Body of pancreas (tissue), 4 donors: ENCODE measurements at regions not wholly inside any gene's neighbourhood (a gene's known extent, or its start where the extent isn't known, plus 50 kb on each side); places are given as distances from the start of the nearest gene placed in this dataset.

ENCODE experiments used
- ATAC-seq: fragments of 150-250 bp; one replicate; pipeline ENCODE4 v1.9.1; 2016
- DNase-seq, 4 donors: peaks; one replicate each; pipeline ENCODE4 v3.0.0-alpha.2; 2019
- H3K27ac ChIP-seq, 4 donors: fragments of 200-600 bp; sonication (generic); 1 replicate in 3 of 4; 2 replicates in 1 of 4; pipeline versions ENCODE4 v1.5.1 to v1.6.1; 2016 to 2019; ENCODE audit warnings: mild to moderate bottlenecking in 1 of 4, mixed read lengths in 1 of 4, moderate library complexity in 1 of 4
- H3K27me3 ChIP-seq, 2 donors: fragments of 200-600 bp; sonication (generic); one replicate each; pipeline ENCODE4 v1.6.0; 2016; ENCODE audit warnings: mild to moderate bottlenecking in 1 of 2
- H3K36me3 ChIP-seq, 2 donors: fragments of 200-600 bp; sonication (generic); replicated peaks in 1 of 2; 2 replicates each; pipeline ENCODE4 v1.5.1; 2016; ENCODE audit warnings: low read depth in 2 of 2; ENCODE audit not compliant: insufficient read depth in 1 of 2
- H3K4me1 ChIP-seq: fragments of 200-600 bp; sonication (generic); one replicate; pipeline ENCODE4 v1.6.0; 2016
- H3K4me3 ChIP-seq, 2 donors: fragments of 200-600 bp; sonication (generic); 1 replicate in 1 of 2; 2 replicates in 1 of 2; pipeline ENCODE4 v1.5.1; 2016 to 2019
- H3K9me3 ChIP-seq, 3 donors: fragments of 200-600 bp; sonication (generic); 1 replicate in 2 of 3; 2 replicates in 1 of 3; pipeline ENCODE4 v1.5.1; 2016
- POLR2A ChIP-seq, 3 donors: fragments of 450-650 bp; IDR thresholded peaks; one replicate each; pipeline ENCODE4 v1.6.1; 2016; ENCODE audit warnings: antibody characterized with exemption in 3 of 3, mild to moderate bottlenecking in 2 of 3
- WGBS, 2 donors: methylation state at CpG; one replicate each; pipeline ENCODE4 v1.1.5; 2017; 5-methylcytosine and 5-hydroxymethylcytosine counted together
- intact Hi-C: fragments of 100-400 bp; cut with DNase I; formaldehyde crosslinking; loops from one replicate; pipeline ENCODE4 v1.15.1; 2023
- TF ChIP-seq, protein P1 (sequence below), 7 experiments: fragments of 450-650 bp in 4 of 7; fragments of 200-600 bp in 3 of 7; sonication (generic) in 3 of 7; IDR thresholded peaks; one replicate each; pipeline ENCODE4 v1.5.1; 2016 to 2019; ENCODE audit warnings: antibody characterized with exemption in 7 of 7

DNA sequence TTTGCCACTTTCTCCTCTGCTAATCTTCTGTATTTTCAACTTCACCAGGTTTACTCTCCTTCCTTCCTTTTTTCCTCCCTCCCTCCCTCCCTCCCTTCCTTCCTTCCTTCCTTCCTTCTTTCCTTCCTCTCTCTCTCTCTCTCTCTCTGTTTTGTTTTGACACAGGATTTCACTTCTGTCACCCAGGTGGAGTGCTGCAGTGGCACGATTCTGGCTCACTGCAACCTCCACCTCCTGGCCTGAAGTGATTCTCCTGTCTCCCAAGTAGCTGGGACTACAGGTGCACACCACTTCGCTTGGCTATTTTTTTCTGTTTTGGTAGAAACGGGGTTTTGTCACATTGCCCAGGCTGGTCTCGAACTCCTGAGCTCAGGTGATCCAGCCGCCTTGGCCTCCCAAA, 181.2 kb upstream of the BTG1 start:
- Histone ChIP-seq H3K4me3 (no peak overlapping the region), H3K27ac (no peak overlapping the region), H3K4me1 (no peaks in the 10 kb centered on the region), H3K27me3 (no peaks in the 10 kb centered on the region), H3K9me3 (no peaks in the 10 kb centered on the region), H3K36me3 (no peaks in the 10 kb centered on the region)
- intact Hi-C loops, result no loop called here
- WGBS, 2 donors, result 80 to 92% methylated on average over 5 of the region's 5 CpGs
- ATAC-seq (no peak), DNase-seq (no peak)
- TF ChIP-seq POLR2A (IDR thresholded peaks at IDR 0.05), result no peak
- TF ChIP-seq, protein P1, sequence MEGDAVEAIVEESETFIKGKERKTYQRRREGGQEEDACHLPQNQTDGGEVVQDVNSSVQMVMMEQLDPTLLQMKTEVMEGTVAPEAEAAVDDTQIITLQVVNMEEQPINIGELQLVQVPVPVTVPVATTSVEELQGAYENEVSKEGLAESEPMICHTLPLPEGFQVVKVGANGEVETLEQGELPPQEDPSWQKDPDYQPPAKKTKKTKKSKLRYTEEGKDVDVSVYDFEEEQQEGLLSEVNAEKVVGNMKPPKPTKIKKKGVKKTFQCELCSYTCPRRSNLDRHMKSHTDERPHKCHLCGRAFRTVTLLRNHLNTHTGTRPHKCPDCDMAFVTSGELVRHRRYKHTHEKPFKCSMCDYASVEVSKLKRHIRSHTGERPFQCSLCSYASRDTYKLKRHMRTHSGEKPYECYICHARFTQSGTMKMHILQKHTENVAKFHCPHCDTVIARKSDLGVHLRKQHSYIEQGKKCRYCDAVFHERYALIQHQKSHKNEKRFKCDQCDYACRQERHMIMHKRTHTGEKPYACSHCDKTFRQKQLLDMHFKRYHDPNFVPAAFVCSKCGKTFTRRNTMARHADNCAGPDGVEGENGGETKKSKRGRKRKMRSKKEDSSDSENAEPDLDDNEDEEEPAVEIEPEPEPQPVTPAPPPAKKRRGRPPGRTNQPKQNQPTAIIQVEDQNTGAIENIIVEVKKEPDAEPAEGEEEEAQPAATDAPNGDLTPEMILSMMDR (IDR thresholded peaks at IDR 0.05), result no peak

DNA sequence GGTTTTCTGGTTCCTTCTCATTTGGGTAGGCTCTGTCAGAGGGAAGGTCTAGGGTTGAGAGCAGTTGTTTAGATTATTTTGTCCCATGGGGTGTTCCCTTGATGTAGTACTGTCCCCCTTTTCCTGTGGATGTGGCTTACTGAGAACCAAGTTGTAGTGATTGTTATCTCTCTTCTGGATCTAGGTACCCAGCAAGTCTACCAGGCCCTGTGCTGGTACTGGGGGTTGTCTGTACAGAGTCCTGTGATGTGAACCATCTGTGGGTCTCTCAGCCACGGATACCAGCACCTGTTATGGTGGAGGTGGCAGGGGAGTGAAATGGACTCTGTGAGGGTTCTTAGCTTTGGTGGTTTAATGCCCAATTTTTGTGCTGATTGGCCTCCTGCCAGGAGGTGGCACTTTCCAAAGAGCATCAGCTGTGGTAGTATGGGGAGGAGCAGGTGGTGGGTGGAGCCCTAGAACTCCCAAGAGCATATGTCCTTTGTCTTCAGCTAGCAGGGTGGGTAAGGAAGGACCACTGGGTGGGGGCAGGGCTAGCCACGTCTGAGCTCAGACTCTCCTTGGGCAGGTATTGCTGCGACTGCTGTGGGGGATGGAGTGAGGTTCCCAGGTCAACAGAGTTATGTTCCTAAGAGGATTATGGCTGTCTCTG, 179.3 kb upstream of the BTG1 start:
- DNase-seq, result no peak
- Histone ChIP-seq H3K4me3 (no peak overlapping the region), H3K36me3 (no peaks in the 10 kb centered on the region), H3K27ac (no peak overlapping the region), H3K27me3 (no peaks in the 10 kb centered on the region), H3K9me3 (no peaks in the 10 kb centered on the region), H3K4me1 (no peaks in the 10 kb centered on the region)
- TF ChIP-seq, protein P1 (IDR thresholded peaks at IDR 0.05), result no peak
- no peak for TF ChIP-seq POLR2A (IDR thresholded peaks at IDR 0.05)
- intact Hi-C loops, result no loop called here
- 67 to 87% methylated on average over 1 to 3 of the region's 3 CpGs for WGBS, 2 donors
- no peak for ATAC-seq

DNA sequence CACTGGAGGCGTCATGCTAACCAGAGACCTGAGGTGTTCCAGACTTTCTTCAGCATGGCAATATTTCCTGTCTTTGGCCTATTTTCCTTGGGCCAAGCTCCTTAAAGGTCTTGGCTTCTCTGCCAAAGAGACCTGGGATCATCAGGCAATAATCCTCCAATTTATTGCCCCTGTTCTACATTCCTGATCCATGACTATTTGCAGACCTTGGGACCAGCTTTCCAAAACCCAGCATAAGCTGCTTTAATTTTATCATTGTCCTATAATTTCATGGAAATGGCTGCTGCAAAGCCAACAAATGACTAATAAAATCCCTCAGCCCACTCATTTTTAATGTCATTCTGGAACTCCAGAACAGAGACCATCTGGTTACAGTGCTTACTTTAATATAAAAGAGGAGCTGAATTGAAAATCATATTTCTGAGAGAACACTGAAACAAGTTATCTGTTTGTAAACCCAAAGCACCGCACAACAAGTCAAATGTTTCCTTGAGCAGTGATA, 166.9 kb upstream of the BTG1 start:
- no peak for DNase-seq
- intact Hi-C loops, result no loop called here
- no peak overlapping the region for H3K27ac ChIP-seq
- H3K9me3 ChIP-seq, result no peaks in the 10 kb centered on the region
- no peak for ATAC-seq
- no peak overlapping the region for H3K4me3 ChIP-seq
- no peaks in the 10 kb centered on the region for H3K36me3 ChIP-seq
- TF ChIP-seq, protein P1 (IDR thresholded peaks at IDR 0.05), result no peak
- TF ChIP-seq POLR2A (IDR thresholded peaks at IDR 0.05), result no peak
- 85 to 93% methylated on average over 2 of the region's 2 CpGs for WGBS, 2 donors
- no peaks in the 10 kb centered on the region for H3K27me3 ChIP-seq
- H3K4me1 ChIP-seq, result no peaks in the 10 kb centered on the region

DNA sequence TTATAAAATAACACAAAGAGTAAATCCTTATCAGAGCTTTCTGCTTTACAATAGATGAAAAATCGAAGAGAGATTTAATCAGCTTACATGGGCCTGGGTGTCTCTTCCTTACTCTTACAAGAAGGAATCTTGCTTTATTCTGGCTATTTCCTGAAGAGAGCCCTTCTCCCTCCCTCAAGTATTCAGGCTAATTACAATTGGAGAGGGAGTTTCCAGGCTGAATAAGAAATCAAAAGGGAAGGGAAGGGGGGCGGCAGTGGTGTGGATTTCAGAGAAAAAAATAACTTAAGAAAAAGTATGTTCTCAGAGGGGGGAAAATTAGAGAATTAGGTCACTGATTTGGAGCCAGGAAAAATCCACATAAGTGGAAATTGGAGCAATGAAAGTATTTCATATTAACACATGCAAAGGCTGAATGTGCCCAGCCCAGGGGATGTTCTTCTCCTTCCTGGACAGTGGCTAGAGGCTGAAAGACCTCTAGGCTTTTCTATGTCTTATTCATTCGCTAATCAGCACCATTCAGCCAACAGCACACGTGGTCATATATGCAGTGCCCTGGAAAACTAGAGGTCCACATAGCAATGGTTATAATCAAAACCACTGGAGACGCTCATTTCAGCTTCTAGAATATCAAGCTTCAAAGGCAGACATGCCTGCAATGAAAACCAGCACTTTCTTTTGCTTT, 158.9 kb upstream of the BTG1 start:
- TF ChIP-seq, protein P1 (IDR thresholded peaks at IDR 0.05), result no peak
- TF ChIP-seq POLR2A (IDR thresholded peaks at IDR 0.05), result no peak
- H3K4me3 ChIP-seq, result no peak overlapping the region
- H3K27ac ChIP-seq, result no peak overlapping the region
- DNase-seq (no peak), ATAC-seq (no peak)
- no peaks in the 10 kb centered on the region for H3K4me1 ChIP-seq
- WGBS, 2 donors, result 71 to 73% methylated on average over 5 of the region's 5 CpGs
- no peaks in the 10 kb centered on the region for H3K9me3 ChIP-seq
- no peaks in the 10 kb centered on the region for H3K36me3 ChIP-seq
- intact Hi-C loops, result no loop called here
- no peaks in the 10 kb centered on the region for H3K27me3 ChIP-seq
